ENCODE measurements at regions not wholly inside any gene's neighbourhood (a gene's known extent, or its start where the extent isn't known, plus 50 kb on each side); places are given as distances from the start of the nearest gene placed in this dataset.

GRCh38 chr14:36069535-36069900, 107.0 kb downstream of the PTCSC3 start:
- TF ChIP-seq EZH2 (IDR thresholded peaks at IDR 0.05) (no peak), CTCF (IDR thresholded peaks at IDR 0.05 in 2 of 3, conservative IDR thresholded peaks at IDR 0.05 in 1 of 3; ENCODE audit: borderline replicate concordance in 1 of 3, insufficient read depth in 1 of 3, low read depth in 2 of 3, low read length in 2 of 3) (peak; percentile 45 to 80 (median 79); a peak in 5 of 6 replicates), SRF (IDR thresholded peaks at IDR 0.05; ENCODE audit: low read depth) (no peak), POLR2A (IDR thresholded peaks at IDR 0.05; ENCODE audit: borderline replicate concordance, extremely low read depth, insufficient read depth, insufficient read length) (no peak), SIN3A (IDR thresholded peaks at IDR 0.05; ENCODE audit: low read depth) (no peak), CEBPB (IDR thresholded peaks at IDR 0.05; ENCODE audit: low read depth) (no peak), RAD21 (IDR thresholded peaks at IDR 0.05; ENCODE audit: low read depth) (peak; percentile 52), MAX (IDR thresholded peaks at IDR 0.05) (no peak)

All from HCT116 (cell line).